NT2/D1 (cell line): ENCODE measurements at regions not wholly inside any gene's neighbourhood (a gene's known extent, or its start where the extent isn't known, plus 50 kb on each side); places are given as distances from the start of the nearest gene placed in this dataset.

Source experiments
- SUZ12 ChIP-seq: IDR thresholded peaks from 2 replicates; pipeline ENCODE4 v1.6.1; 2011; ENCODE audit not compliant: insufficient read length, insufficient read depth; ENCODE audit errors: extremely low read depth
- YY1 ChIP-seq: IDR thresholded peaks from 2 replicates; pipeline ENCODE4 v1.6.1; 2011; ENCODE audit not compliant: insufficient read length, insufficient read depth
- ZNF274 ChIP-seq: IDR thresholded peaks from 2 replicates; pipeline ENCODE4 v1.6.1; 2011; ENCODE audit warnings: mild to moderate bottlenecking, low read depth, low read length

DNA sequence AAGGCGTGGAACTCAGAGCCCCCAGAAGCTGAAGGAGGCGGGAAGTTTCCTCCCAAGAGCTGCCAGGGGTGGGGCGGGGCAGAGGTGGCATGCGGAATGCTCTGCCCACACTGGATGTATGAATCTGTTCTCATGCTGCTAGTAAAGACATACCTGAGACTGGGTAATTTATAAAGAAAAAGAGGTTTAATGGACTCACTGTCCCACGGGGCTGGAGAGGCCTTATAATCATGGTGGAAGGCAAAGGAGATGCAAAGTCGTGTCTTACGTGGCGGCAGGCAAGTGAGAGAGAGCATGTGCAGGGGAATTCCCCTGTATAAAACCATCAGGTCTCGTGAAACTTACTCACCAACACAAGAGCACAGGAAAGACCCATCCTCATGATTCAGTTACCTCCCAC, 57.6 kb downstream of the SMIM38 start:
- no peak for TF ChIP-seq YY1
- TF ChIP-seq ZNF274 = no peak
- TF ChIP-seq SUZ12 = no peak
